ENCODE measurements at regions not wholly inside any gene's neighbourhood (a gene's known extent, or its start where the extent isn't known, plus 50 kb on each side); places are given as distances from the start of the nearest gene placed in this dataset.

DNA sequence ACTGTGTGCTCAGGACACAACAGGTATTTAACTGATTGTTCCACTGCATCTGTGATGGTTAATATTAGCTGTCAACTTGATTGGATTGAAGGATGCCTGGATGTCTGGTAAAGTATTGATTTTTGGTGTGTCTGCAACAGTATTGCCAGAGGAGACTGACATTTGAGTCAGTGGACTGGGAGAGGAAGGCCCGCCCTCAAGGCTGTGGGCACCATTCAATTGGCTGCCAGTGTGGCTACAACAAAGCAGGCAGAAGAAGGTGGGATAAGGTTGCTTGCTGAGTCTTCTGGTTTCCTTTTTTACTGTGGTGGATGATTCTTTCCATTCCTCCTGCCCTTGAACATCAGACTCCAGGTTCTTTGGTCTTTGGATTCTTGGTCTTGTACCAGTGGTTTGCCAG, 137.1 kb upstream of the FAM13C start:
- TF ChIP-seq, protein P1, sequence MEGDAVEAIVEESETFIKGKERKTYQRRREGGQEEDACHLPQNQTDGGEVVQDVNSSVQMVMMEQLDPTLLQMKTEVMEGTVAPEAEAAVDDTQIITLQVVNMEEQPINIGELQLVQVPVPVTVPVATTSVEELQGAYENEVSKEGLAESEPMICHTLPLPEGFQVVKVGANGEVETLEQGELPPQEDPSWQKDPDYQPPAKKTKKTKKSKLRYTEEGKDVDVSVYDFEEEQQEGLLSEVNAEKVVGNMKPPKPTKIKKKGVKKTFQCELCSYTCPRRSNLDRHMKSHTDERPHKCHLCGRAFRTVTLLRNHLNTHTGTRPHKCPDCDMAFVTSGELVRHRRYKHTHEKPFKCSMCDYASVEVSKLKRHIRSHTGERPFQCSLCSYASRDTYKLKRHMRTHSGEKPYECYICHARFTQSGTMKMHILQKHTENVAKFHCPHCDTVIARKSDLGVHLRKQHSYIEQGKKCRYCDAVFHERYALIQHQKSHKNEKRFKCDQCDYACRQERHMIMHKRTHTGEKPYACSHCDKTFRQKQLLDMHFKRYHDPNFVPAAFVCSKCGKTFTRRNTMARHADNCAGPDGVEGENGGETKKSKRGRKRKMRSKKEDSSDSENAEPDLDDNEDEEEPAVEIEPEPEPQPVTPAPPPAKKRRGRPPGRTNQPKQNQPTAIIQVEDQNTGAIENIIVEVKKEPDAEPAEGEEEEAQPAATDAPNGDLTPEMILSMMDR (conservative IDR thresholded peaks at IDR 0.05; ENCODE audit: low read depth, low read length), result no peak
- TF ChIP-seq EZH2 (IDR thresholded peaks at IDR 0.05; ENCODE audit: low read length, unreplicated experiment) (no peak), EZH2phosphoT487 (IDR thresholded peaks at IDR 0.05; ENCODE audit: borderline replicate concordance, low read length) (no peak)
